GM19455 (cell line): ENCODE measurements at regions not wholly inside any gene's neighbourhood (a gene's known extent, or its start where the extent isn't known, plus 50 kb on each side); places are given as distances from the start of the nearest gene placed in this dataset.

ENCODE experiments used
- ATAC-seq: cut with Tn5 transposase; IDR thresholded peaks from one replicate; pipeline ENCODE4 v1.9.1; 2021; ENCODE audit not compliant: unreplicated experiment

DNA sequence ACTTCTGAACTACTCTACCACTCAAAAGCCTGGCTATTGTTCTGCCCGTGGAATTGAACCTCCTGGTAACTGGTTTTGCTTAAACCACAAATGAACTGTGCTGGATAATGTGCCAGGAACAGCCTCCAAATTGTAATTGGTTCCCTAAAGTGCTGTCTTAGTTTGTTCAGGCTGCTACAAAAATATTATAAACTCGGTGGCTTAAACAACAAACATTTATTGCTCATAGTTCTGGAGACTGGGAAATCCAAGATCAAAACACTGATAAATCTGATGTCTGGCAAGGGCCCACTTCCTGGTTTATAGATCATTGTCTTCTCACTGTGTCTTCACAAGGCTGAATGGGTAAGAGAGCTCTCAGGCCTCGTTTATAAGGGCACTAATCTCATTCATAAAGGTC, 149.2 kb upstream of the NCKAP5 start:
- ATAC-seq: no peak

DNA sequence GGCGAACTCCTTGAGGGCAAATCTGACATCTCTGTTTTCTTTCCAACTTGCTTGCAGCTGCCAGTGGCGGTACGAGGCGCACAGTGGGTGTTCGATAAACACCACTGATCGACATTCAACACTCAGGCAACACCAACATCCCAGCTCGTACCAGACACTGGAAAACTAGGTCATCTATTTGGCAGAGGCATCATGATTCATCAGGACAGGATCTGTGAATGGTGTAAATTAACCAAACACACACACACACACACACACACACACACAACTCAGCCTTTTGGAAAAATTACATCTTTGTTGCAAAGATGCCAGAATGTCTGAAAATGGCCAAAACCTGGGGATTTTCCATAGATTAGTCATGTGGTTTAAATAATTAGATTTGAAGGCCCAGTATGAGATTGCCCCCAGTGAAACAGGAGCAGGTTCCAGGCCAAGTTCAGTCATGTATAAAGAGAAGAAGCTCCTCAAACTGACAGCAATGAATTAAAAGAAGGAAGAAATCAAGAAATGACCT, 150.5 kb upstream of the NCKAP5 start:
- no peak for ATAC-seq

DNA sequence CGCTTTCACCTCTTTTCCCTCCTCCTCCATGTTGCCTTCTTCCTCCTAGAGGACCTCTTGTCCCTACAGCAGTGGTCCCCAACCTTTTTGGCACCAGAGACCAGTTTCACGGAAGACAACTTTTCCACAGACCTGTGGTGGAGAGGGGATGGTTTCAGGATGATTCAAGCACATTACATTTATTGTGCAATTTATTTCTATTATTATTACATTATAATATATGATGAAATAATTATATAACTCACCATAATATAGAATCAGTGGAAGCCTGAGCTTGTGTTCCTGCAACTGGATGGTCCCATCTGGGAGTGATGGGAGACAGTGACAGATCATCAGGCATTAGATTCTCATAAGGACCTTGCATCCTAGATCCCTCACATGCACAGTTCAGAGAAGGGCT, 152.2 kb upstream of the NCKAP5 start:
- no peak for ATAC-seq

GRCh38 chr2:133721118-133721517, 152.9 kb upstream of the NCKAP5 start:
- no peak for ATAC-seq

DNA sequence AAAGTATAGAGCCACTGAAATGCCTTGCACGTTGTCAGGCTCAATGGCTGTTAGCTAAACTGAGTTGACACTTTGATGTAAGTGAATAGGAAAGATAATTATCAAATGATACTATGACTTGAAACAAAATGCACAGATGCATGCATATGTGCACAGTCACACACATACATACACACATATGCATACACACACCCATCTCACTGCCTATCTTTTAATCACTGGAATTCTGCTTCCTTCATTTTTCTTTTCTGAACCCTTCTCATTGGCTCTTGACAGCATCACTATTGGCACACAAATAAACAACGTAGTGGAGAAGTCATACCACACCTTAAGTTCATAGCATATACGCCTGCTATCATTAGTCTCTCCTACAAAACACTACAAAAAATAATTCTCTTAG, 154.9 kb upstream of the NCKAP5 start:
- ATAC-seq: no peak

GRCh38 chr2:133726973-133727372, 158.7 kb upstream of the NCKAP5 start:
- ATAC-seq: no peak

- no peak for ATAC-seq
Observed at GRCh38 chr2:133732059-133732458, 163.8 kb upstream of the NCKAP5 start.

DNA sequence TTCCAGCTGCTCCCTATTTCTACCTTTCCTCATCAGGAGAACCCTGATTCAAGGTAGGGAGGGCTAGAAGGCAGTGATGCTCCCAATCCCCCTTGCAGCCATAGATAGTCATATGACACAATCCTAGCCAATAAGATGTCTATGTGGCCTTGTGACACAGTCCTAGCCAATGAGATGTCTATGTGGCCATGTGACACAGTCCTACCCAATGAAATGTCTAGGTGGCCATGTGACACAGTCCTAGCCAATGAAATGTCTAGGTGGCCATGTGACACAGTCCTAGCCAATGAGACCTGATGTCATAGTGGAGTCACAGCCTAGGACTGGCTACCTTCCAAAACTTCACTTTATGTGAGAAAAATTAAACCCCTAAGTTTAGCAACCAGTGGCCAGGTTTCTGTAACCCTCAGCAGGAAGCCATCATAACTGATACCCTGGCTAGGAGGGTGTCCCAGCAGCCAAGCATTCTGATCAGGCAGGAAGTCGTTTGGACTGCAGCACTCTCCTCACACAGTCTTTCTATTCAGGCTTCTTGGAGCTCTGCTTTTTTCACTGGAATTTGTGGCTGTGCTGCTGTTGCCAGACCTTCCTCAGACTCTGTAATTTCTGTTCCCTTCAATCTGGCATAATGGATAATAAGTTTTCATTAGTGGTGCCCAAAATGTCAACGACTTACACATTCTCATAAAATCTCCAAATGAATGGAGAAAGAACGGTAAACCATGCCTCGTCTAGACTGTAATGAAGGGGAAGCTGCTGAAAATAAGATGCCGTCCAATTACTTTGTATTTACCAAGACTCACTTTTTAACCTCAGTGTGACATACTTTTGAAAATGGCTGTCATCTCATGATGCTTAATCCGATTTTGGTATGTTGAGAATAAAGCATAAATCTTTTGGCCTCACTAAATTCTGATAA, 165.0 kb upstream of the NCKAP5 start:
- no peak for ATAC-seq

DNA sequence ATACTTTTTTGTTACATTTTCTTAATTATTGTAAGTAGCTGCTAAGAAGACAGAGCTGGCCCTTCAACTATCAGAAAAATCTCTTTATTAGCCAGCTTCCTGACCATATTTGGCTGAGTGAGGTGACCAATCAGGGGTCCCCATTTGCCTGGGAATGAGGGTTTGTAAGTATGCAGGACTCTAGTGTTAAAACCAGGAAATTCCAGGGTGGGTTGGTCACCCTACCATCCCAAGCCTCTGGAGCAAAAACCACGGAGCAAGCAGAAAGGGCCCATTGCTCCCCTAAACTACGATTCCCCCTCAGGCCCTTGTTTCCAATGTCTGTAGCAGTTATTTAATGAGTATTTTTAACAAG, 165.6 kb upstream of the NCKAP5 start:
- ATAC-seq: no peak

GRCh38 chr2:133734716-133735495, 166.6 kb upstream of the NCKAP5 start:
- ATAC-seq: no peak

DNA sequence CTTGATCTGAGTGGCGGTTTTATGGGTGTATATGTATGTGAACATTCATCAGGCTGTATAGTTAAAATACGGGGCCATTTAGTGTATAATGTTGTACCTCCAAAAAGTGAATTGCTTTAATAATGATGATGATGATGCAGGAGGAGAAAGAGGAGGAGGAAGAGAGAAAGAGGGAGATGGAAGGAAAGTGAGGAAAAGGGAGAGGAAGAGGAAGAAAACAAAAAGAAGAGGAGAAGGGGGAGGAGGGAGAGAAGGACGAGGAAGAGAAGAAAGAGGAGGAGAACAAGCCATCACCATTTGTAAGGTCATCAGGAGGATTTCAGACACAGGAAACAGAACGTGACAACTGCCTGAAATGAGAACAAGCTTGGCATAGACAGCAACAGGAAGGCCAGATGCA, 168.4 kb upstream of the NCKAP5 start:
- no peak for ATAC-seq

DNA sequence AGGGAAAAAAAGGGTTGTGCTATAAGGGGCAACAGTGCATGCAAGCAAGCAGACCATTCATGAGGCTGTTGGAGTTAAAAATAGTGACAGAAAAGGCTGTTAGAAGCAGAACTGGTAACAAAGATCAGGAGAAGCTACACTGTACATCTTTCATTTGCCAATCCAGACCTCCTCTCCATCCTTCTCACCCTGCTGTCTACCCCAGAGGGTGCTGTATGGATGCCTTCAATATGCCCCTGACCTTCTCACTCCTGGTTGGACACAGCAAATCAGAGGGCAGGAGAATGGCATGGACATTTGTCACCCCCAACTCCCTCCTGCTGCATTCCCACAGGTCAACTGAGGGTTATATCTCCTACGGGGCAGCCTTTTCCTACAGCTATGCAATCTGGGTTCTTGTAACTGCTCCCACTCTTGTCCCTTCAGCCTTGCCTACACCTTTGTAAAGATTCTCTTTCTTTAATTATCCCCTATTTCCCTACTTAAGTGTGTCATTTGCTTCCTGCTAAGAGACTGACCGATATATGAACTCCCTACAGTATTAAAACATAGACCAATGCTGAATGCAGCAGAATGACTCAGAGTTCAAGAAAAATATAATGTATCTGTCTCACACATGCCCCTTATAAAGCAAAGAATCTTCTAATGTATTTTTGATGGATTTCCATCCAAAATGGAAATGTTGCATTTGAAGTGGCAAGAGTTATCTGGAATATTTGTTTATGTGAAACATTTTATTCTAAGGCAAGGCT, 169.2 kb upstream of the NCKAP5 start:
- no peak for ATAC-seq

GRCh38 chr2:133739039-133739438, 170.8 kb upstream of the NCKAP5 start:
- no peak for ATAC-seq

DNA sequence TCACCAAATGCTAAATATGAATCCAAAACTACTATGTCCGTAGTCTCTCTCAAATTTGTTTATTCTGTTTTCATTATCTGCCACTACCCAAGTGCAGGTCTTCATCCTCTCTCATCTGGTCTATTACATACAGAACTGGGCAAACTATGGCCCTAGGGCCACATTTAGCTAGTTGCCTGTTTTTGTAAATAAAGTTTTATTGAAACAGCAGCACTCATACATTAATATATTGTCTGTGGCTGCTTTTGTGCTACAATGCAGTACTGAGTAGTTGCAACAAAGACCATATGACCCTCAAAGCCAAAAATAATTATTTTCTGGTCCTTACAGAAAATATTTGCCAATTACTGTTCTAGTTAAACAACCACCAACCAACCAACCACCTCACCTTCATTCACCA, 172.2 kb upstream of the NCKAP5 start:
- ATAC-seq: no peak

DNA sequence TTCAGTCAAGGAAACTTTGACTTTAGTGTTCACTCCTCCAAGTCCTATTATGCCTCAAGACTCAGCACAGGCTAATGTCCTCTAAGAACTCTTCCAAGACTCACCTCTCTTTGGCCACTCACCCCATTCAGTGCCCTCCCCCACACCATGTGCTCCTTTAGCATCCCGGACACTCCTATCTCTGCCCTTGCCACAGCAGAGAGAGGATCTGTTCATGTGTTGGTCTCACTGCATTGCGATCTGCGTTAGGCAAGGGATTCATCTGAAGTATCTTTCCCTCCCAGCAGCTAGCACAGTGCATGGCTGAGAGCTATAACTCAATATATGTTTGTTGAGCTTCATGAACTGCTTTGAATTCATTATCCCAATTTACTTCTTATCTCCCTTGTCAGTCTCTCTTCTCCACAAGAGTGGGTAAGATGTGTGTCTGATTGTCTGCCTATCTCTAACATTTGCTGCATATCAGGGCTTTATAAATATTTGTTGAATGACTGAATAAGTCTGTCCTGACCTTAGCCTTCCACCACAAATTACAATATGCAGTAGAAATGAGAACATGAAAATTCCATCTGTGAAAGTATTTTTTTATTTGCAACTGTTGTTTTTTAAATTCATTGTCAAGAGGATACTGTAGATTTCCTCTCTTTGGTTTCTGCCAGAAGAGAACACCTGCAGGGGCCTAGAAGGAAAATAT, 179.9 kb upstream of the NCKAP5 start:
- no peak for ATAC-seq

GRCh38 chr2:133753665-133754064, 185.4 kb upstream of the NCKAP5 start:
- no peak for ATAC-seq

- no peak for ATAC-seq
Observed at GRCh38 chr2:133755480-133756300, 187.4 kb upstream of the NCKAP5 start.

GRCh38 chr2:133756833-133757232, 188.6 kb upstream of the NCKAP5 start:
- ATAC-seq: no peak

DNA sequence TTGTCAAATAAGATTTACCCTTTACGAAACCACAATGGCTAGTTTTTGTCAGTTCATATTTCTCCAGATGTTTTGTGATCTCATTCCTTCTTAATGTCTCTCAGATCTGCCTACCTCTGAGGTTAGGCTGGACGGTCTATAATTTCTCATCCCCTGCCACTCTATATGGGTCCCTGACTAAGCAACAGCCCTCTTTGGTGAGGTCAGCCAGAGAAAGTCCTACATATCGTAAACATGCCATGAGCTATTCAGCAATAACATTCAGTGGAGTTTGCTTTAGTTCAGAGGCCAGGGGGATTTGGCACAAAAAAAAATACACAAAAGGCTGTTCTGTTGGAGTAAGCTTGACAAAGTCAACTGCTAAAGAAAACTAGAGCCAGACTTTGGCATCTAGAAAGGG, 192.1 kb upstream of the NCKAP5 start:
- ATAC-seq: no peak

GRCh38 chr2:133765658-133766057, 197.4 kb upstream of the NCKAP5 start:
- no peak for ATAC-seq
